ENCODE measurements at regions not wholly inside any gene's neighbourhood (a gene's known extent, or its start where the extent isn't known, plus 50 kb on each side); places are given as distances from the start of the nearest gene placed in this dataset.

- no peak for DNase-seq
Measured at GRCh38 chr4:115171220-115171619, 57.8 kb upstream of the NDST4 start.

GRCh38 chr4:115165503-115165902, 52.1 kb upstream of the NDST4 start:
- no peak for DNase-seq
